ENCODE measurements at regions not wholly inside any gene's neighbourhood (a gene's known extent, or its start where the extent isn't known, plus 50 kb on each side); places are given as distances from the start of the nearest gene placed in this dataset.

- TF ChIP-seq CTCF (IDR thresholded peaks at IDR 0.05; ENCODE audit: low read length) (no peak), EZH2 (optimal IDR thresholded peaks at IDR 0.05; ENCODE audit: low read depth, low read length) (no peak)
Measured at GRCh38 chrX:129093706-129094105, 429.6 kb downstream of the SMARCA1 start.
